ENCODE measurements at regions not wholly inside any gene's neighbourhood (a gene's known extent, or its start where the extent isn't known, plus 50 kb on each side); places are given as distances from the start of the nearest gene placed in this dataset.

DNA sequence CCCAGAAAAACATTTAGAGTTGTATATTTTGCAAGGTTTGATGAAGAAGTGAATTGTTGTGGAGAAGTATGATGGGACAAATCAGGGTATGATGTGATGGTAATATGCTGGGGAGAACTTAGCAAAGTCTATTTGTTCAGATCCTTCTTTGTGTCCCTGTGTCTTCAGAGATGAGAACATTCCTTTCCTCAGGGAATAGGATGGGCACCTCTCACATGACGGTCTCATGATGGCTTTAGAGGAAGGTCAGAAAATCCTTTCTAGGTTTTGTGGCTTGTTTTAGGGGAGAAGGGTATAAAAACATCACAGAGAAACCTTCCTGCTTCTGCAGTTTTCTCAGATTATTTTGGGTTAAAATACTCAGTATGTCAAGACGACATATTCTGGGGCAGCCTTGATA lies 171.3 kb upstream of the NRIP1 start:
- TF ChIP-seq POLR2A (IDR thresholded peaks at IDR 0.05; ENCODE audit: low read depth, low read length): no peak
- TF ChIP-seq, protein P1, sequence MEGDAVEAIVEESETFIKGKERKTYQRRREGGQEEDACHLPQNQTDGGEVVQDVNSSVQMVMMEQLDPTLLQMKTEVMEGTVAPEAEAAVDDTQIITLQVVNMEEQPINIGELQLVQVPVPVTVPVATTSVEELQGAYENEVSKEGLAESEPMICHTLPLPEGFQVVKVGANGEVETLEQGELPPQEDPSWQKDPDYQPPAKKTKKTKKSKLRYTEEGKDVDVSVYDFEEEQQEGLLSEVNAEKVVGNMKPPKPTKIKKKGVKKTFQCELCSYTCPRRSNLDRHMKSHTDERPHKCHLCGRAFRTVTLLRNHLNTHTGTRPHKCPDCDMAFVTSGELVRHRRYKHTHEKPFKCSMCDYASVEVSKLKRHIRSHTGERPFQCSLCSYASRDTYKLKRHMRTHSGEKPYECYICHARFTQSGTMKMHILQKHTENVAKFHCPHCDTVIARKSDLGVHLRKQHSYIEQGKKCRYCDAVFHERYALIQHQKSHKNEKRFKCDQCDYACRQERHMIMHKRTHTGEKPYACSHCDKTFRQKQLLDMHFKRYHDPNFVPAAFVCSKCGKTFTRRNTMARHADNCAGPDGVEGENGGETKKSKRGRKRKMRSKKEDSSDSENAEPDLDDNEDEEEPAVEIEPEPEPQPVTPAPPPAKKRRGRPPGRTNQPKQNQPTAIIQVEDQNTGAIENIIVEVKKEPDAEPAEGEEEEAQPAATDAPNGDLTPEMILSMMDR (conservative IDR thresholded peaks at IDR 0.05; ENCODE audit: low read depth, low read length): no peak
- TF ChIP-seq CEBPB (IDR thresholded peaks at IDR 0.05; ENCODE audit: low read depth, low read length): no peak
- TF ChIP-seq, protein P2, sequence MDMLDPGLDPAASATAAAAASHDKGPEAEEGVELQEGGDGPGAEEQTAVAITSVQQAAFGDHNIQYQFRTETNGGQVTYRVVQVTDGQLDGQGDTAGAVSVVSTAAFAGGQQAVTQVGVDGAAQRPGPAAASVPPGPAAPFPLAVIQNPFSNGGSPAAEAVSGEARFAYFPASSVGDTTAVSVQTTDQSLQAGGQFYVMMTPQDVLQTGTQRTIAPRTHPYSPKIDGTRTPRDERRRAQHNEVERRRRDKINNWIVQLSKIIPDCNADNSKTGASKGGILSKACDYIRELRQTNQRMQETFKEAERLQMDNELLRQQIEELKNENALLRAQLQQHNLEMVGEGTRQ (IDR thresholded peaks at IDR 0.05; ENCODE audit: low read depth, low read length): no peak

Data from IMR-90 (cell line).